PC-9 (cell line): ENCODE measurements at regions not wholly inside any gene's neighbourhood (a gene's known extent, or its start where the extent isn't known, plus 50 kb on each side); places are given as distances from the start of the nearest gene placed in this dataset.

Source experiments
- BruUV-seq: library from RNA; stranded (reverse); fragments of 400-500 nt; replicated peaks from 2 replicates; lab custom pipeline; 2021; lab: Mats Ljungman, UMichigan
- CTCF ChIA-PET: fragments of 300-600 bp; sonication (Branson Sonifier 250); formaldehyde crosslinking; loops from one replicate; lab custom pipeline; 2022; ENCODE audit warnings: antibody characterized with exemption; lab: Charles Lee
- POLR2A ChIA-PET: fragments of 300-600 bp; sonication (Branson Sonifier 250); formaldehyde crosslinking; loops from one replicate; lab custom pipeline; 2022; ENCODE audit warnings: antibody characterized with exemption; ENCODE audit not compliant: unreplicated experiment; lab: Charles Lee
- DNase-seq, 2 experiments: peaks; one replicate each; pipeline versions ENCODE4 v3.0.0 to v3.0.0-alpha.2; 2015 to 2022; ENCODE audit warnings: mixed read lengths in 1 of 2
- H2AFZ ChIP-seq: fragments of 200-600 bp; sonication (generic); 2 replicates; pipeline ENCODE4 v1.8.1; 2017; ENCODE audit warnings: antibody characterized with exemption
- H3F3A ChIP-seq: fragments of 200-600 bp; sonication (generic); 2 replicates; pipeline ENCODE4 v1.8.1; 2017; ENCODE audit warnings: antibody characterized with exemption, mild to moderate bottlenecking, low read depth; ENCODE audit not compliant: insufficient read depth
- H3K27ac ChIP-seq: fragments of 200-600 bp; sonication (generic); 2 replicates; pipeline ENCODE4 v1.6.1; 2016; ENCODE audit warnings: mixed run types
- H3K27me3 ChIP-seq: fragments of 200-600 bp; sonication (generic); 2 replicates; pipeline ENCODE4 v1.6.1; 2016; ENCODE audit warnings: low read depth, mixed run types; ENCODE audit not compliant: insufficient read depth
- H3K36me3 ChIP-seq: fragments of 200-600 bp; sonication (generic); 2 replicates; pipeline ENCODE4 v1.6.1; 2016; ENCODE audit warnings: low read depth, mixed run types
- H3K4me1 ChIP-seq: fragments of 200-600 bp; sonication (generic); replicated peaks from 2 replicates; pipeline ENCODE4 v1.6.1; 2016; ENCODE audit warnings: mixed run types; ENCODE audit not compliant: insufficient read depth
- H3K4me2 ChIP-seq: fragments of 200-600 bp; sonication (generic); 2 replicates; pipeline ENCODE4 v1.6.1; 2017; ENCODE audit warnings: mixed run types
- H3K4me3 ChIP-seq: fragments of 200-600 bp; sonication (generic); 2 replicates; pipeline ENCODE4 v1.6.1; 2016; ENCODE audit warnings: mixed run types
- H3K79me2 ChIP-seq: fragments of 200-600 bp; sonication (generic); 2 replicates; pipeline ENCODE4 v1.6.1; 2017; ENCODE audit warnings: low read depth, mixed run types
- H3K9me2 ChIP-seq: fragments of 200-600 bp; sonication (generic); 2 replicates; pipeline ENCODE4 v1.8.1; 2017; ENCODE audit warnings: mild to moderate bottlenecking; ENCODE audit not compliant: insufficient read depth
- H3K9me3 ChIP-seq: fragments of 200-600 bp; sonication (generic); 2 replicates; pipeline ENCODE4 v1.8.1; 2016; ENCODE audit warnings: low read depth; ENCODE audit not compliant: insufficient read depth
- H4K20me1 ChIP-seq: fragments of 200-600 bp; sonication (generic); 2 replicates; pipeline ENCODE4 v1.8.1; 2017; ENCODE audit not compliant: insufficient read depth
- EZH2 ChIP-seq: fragments of 200-600 bp; sonication (generic); IDR thresholded peaks from 2 replicates; pipeline ENCODE4 v1.8.0; 2017; ENCODE audit warnings: antibody characterized with exemption, low read depth
- intact Hi-C: fragments of 100-400 bp; cut with micrococcal nuclease; formaldehyde crosslinking; loops from one replicate; pipeline ENCODE4 v1.10.0; 2022; ENCODE audit not compliant: unreplicated experiment
- TF ChIP-seq, protein P1 (sequence below): fragments of 200-600 bp; sonication (generic); conservative IDR thresholded peaks from 2 replicates; pipeline ENCODE4 v1.6.1; 2017; ENCODE audit warnings: mixed run types, antibody characterized with exemption, mild to moderate bottlenecking, moderate library complexity

DNA sequence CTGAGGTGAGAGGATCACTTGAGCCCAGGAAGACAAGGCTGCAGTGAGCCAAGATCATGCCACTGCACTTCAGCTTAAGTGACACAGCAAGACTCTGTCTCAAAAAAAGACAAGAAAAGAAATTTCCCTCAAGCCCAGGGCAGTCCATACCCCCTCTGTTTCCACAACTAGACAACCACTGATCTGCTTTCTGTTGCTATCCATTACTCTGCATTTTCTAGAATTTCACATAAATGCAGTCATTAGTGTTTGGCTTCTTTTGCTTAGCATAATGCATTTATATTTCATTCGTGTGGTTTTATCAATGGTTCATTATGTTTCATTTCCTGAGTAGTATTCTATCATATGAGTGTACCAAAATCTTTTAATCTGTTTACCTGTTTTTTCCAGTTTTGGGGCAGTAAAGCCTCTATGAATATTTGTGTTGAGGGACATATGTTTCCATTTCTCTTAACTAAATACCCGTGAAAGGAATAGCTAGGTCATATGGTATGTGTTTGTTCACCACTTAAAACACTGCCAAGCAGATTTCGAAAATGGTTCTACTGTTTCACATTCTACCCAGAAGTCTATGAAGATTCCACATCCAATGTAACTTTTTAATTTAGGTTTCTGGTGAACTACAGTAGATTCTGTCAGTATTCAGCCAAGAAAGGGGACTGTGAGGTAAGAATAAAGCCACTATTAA, 271.8 kb downstream of the ZNF608 start:
- Histone ChIP-seq H3K4me1 (no peaks in the 10 kb centered on the region), H3K79me2 (no peaks in the 10 kb centered on the region), H4K20me1 (no peaks in the 10 kb centered on the region), H3F3A (no peaks in the 10 kb centered on the region), H2AFZ (no peak overlapping the region), H3K9me2 (no peaks in the 10 kb centered on the region), H3K4me3 (no peak overlapping the region), H3K27ac (no peak overlapping the region), H3K36me3 (no peaks in the 10 kb centered on the region), H3K4me2 (no peak overlapping the region), H3K27me3 (no peaks in the 10 kb centered on the region), H3K9me3 (no peaks in the 10 kb centered on the region)
- POLR2A ChIA-PET: no interaction called here
- CTCF ChIA-PET: no interaction called here
- TF ChIP-seq EZH2: no peak
- TF ChIP-seq, protein P1, sequence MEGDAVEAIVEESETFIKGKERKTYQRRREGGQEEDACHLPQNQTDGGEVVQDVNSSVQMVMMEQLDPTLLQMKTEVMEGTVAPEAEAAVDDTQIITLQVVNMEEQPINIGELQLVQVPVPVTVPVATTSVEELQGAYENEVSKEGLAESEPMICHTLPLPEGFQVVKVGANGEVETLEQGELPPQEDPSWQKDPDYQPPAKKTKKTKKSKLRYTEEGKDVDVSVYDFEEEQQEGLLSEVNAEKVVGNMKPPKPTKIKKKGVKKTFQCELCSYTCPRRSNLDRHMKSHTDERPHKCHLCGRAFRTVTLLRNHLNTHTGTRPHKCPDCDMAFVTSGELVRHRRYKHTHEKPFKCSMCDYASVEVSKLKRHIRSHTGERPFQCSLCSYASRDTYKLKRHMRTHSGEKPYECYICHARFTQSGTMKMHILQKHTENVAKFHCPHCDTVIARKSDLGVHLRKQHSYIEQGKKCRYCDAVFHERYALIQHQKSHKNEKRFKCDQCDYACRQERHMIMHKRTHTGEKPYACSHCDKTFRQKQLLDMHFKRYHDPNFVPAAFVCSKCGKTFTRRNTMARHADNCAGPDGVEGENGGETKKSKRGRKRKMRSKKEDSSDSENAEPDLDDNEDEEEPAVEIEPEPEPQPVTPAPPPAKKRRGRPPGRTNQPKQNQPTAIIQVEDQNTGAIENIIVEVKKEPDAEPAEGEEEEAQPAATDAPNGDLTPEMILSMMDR: no peak
- BruUV-seq: no TSS peak
- intact Hi-C loops: no loop called here
- DNase-seq: no peak

- ChIA-PET CTCF (no interaction called here), POLR2A (no interaction called here)
- Histone ChIP-seq H3K4me3 (no peak overlapping the region), H3K36me3 (no peaks in the 10 kb centered on the region), H4K20me1 (no peaks in the 10 kb centered on the region), H3K4me1 (no peaks in the 10 kb centered on the region), H3K4me2 (no peak overlapping the region), H3K27me3 (no peaks in the 10 kb centered on the region), H3K9me3 (no peaks in the 10 kb centered on the region), H2AFZ (no peak overlapping the region), H3K79me2 (no peaks in the 10 kb centered on the region), H3K27ac (no peak overlapping the region), H3K9me2 (no peaks in the 10 kb centered on the region), H3F3A (no peaks in the 10 kb centered on the region)
- DNase-seq: no peak
- intact Hi-C loops: no loop called here
- no TSS peak for BruUV-seq
- TF ChIP-seq, protein P1: no peak
- no peak for TF ChIP-seq EZH2
These were observed 277.6 kb downstream of the ZNF608 start for GRCh38 chr5:124468671-124469411.

DNA sequence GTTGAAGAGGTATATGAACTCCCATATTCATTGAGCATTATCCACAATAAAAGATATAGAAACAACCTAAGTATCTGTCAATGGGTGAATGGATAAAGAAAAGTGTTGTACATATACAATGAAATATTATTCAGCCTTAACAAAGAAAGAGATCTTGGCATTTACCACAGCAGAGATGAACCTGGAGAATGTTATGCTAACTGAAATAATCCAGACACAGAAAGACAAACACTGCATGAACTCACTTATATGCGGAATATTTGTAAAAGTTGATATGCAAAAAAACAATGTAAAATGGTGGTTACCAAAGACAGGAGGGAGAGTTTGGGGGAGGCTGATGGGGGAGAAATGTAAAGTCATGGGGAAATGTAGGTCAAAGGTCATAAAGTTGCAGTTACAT, 278.7 kb downstream of the ZNF608 start:
- no peaks in the 10 kb centered on the region for H3K9me3 ChIP-seq
- DNase-seq: no peak
- H3F3A ChIP-seq: no peaks in the 10 kb centered on the region
- H4K20me1 ChIP-seq: no peaks in the 10 kb centered on the region
- H3K4me1 ChIP-seq: no peaks in the 10 kb centered on the region
- no peak for TF ChIP-seq EZH2
- TF ChIP-seq, protein P1: no peak
- no peaks in the 10 kb centered on the region for H3K9me2 ChIP-seq
- H3K36me3 ChIP-seq: no peaks in the 10 kb centered on the region
- CTCF ChIA-PET: no interaction called here
- no peaks in the 10 kb centered on the region for H3K27me3 ChIP-seq
- no TSS peak for BruUV-seq
- H3K27ac ChIP-seq: no peak overlapping the region
- H3K79me2 ChIP-seq: no peaks in the 10 kb centered on the region
- no peak overlapping the region for H2AFZ ChIP-seq
- intact Hi-C loops: no loop called here
- H3K4me2 ChIP-seq: no peak overlapping the region
- no peak overlapping the region for H3K4me3 ChIP-seq
- POLR2A ChIA-PET: no interaction called here
